ENCODE measurements at regions not wholly inside any gene's neighbourhood (a gene's known extent, or its start where the extent isn't known, plus 50 kb on each side); places are given as distances from the start of the nearest gene placed in this dataset.

DNA sequence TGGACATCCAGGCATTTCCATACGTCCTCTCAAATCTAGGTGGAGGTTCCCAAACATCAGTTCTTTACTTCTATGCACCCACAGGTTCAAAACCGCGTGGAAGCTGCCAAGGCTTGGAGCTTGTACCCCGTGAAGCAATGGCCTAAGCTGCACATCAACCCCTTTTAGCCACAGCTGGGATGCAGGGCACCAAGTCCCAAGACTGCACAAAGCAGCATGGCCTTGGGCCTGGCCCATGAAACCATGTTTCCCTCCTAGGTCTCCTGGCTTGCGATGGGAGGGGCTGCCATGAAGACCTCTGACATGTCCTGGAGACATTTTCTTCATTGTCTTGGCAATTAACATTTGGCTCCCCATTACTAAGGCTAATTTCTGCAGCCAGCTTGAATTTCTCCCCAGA, 88.9 kb upstream of the CBLN4 start:
- peaks cover 0 to 15% (median 0%) of the 10 kb centered on the region in 4 donors for H3K9me3 ChIP-seq
- DNase-seq (ENCODE audit: low spot score in 2 of 2): no peak
- H3K4me3 ChIP-seq: no peak overlapping the region
- no peaks in the 10 kb centered on the region for H3K27me3 ChIP-seq
- TF ChIP-seq EP300 (IDR thresholded peaks at IDR 0.05) (no peak), POLR2A (IDR thresholded peaks at IDR 0.05) (no peak)
- TF ChIP-seq, protein P1, sequence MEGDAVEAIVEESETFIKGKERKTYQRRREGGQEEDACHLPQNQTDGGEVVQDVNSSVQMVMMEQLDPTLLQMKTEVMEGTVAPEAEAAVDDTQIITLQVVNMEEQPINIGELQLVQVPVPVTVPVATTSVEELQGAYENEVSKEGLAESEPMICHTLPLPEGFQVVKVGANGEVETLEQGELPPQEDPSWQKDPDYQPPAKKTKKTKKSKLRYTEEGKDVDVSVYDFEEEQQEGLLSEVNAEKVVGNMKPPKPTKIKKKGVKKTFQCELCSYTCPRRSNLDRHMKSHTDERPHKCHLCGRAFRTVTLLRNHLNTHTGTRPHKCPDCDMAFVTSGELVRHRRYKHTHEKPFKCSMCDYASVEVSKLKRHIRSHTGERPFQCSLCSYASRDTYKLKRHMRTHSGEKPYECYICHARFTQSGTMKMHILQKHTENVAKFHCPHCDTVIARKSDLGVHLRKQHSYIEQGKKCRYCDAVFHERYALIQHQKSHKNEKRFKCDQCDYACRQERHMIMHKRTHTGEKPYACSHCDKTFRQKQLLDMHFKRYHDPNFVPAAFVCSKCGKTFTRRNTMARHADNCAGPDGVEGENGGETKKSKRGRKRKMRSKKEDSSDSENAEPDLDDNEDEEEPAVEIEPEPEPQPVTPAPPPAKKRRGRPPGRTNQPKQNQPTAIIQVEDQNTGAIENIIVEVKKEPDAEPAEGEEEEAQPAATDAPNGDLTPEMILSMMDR (IDR thresholded peaks at IDR 0.05): no peak
- WGBS, 2 donors: 71 to 81% methylated on average over 5 of the region's 5 CpGs
- no peak overlapping the region for H3K27ac ChIP-seq
- H3K4me1 ChIP-seq: peaks cover 0 to 2% (median 0%) of the 10 kb centered on the region in 4 donors
- no peaks in the 10 kb centered on the region for H3K36me3 ChIP-seq

DNA sequence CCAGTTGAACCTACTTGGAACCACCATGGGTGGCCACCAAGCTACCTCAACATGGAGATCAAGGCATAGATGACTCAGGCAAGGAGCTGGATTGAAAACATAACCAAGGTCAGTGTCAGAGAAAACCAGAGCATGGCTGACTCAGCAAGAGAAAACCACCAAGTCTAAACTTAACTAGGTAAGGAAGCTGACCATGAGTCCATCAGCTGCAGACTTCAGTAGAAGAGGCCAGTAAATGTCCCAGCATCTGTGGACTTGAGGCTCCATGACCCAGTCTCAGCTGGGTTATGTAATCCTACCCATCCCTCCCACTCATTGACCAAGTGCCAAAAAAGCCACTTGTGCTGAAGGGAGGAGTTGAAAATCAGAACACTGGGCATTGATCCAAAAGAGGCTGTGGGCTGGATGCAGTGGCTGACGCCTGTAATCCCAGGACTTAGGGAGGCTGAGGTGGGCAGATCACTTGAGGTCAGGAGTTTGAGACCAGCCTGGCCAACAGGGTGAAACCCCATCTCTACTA, 93.7 kb upstream of the CBLN4 start:
- WGBS, 2 donors: 9 to 21% methylated on average over 1 of the region's 1 CpG
- Histone ChIP-seq H3K27me3 (no peaks in the 10 kb centered on the region), H3K36me3 (no peaks in the 10 kb centered on the region), H3K4me1 (peaks cover 0 to 2% (median 0%) of the 10 kb centered on the region in 4 donors), H3K27ac (no peak overlapping the region), H3K4me3 (no peak overlapping the region), H3K9me3 (peaks cover 0 to 17% (median 0%) of the 10 kb centered on the region in 4 donors)
- no peak for DNase-seq (ENCODE audit: low spot score in 2 of 2)
- TF ChIP-seq, protein P1 (IDR thresholded peaks at IDR 0.05): no peak
- TF ChIP-seq EP300 (IDR thresholded peaks at IDR 0.05): no peak
- no peak for TF ChIP-seq POLR2A (IDR thresholded peaks at IDR 0.05)

DNA sequence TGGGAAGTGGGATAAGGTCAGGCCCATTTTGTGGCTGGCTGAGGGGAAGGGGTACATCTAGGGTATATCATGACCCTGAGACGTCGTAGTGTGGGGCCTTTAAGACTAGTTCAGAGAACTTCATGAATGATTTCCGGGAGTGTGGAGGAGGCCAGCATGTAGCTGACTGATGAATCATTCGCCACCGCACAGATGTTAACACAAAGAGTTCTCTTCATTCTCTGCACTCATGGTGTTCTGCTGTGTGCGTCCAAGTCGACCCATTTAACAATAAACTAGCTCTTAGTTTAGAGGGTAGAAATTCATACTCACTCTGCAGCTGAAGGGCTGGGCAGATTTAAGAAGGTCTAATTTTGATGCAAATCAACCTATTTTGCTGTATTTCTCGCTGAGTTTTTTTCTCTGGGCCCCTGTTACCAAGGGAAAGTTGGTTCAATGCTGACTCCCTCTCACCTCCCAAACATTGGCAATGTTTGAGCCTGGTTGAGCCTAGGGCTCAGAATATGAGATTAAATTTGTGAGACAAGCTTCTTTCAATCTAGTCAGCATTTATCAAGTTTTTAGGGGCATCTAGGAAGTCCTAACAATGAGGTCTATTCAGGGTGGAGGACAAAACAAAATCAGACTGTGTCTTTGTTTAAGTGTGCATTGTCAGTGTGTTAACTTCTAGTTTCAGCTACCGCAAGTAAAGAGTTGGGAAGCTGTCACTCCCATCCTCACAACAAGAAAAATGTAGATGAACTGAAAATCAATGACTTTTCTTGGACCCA, 106.8 kb upstream of the CBLN4 start:
- Histone ChIP-seq H3K4me3 (no peak overlapping the region), H3K9me3 (no peaks in the 10 kb centered on the region), H3K4me1 (peaks cover 0 to 10% (median 0%) of the 10 kb centered on the region in 4 donors), H3K27me3 (no peaks in the 10 kb centered on the region), H3K27ac (peak overlapping the region in 3 of 4 donors; percentile 8 to 83 (median 77)), H3K36me3 (no peaks in the 10 kb centered on the region)
- WGBS, 2 donors: 47 to 52% methylated on average over 9 of the region's 9 CpGs
- TF ChIP-seq, protein P1 (IDR thresholded peaks at IDR 0.05): no peak
- peak in 1 of 2 donors; percentile 44 for TF ChIP-seq EP300 (IDR thresholded peaks at IDR 0.05)
- no peak for DNase-seq (ENCODE audit: low spot score in 2 of 2)

DNA sequence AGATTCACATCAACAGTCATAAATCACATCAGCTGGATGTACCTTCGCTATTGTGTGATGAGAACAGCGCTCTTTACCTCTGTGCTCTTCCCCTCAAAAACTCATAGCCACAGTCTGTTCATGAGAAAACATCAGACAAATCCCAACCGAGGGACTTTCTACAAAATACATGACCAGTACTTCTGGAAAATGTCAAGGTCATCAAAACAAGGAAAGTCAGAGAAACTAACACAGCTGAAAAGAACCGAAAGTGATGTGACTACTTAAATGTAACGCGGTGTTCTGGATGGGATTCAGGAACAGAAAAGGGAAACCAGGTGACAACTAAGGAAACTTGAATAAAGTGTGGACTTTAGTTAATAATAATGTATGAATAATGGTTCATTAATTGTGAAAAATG, 112.0 kb upstream of the CBLN4 start:
- no peak for DNase-seq (ENCODE audit: low spot score in 2 of 2)
- Histone ChIP-seq H3K27me3 (no peaks in the 10 kb centered on the region), H3K27ac (no peak overlapping the region), H3K4me1 (peaks cover 0 to 10% (median 0%) of the 10 kb centered on the region in 4 donors), H3K4me3 (no peak overlapping the region), H3K36me3 (no peaks in the 10 kb centered on the region), H3K9me3 (no peaks in the 10 kb centered on the region)
- WGBS, 2 donors: 54 to 59% methylated on average over 6 of the region's 6 CpGs
- TF ChIP-seq EP300 (IDR thresholded peaks at IDR 0.05) (no peak), POLR2A (IDR thresholded peaks at IDR 0.05) (no peak)
- TF ChIP-seq, protein P1 (IDR thresholded peaks at IDR 0.05): no peak

DNA sequence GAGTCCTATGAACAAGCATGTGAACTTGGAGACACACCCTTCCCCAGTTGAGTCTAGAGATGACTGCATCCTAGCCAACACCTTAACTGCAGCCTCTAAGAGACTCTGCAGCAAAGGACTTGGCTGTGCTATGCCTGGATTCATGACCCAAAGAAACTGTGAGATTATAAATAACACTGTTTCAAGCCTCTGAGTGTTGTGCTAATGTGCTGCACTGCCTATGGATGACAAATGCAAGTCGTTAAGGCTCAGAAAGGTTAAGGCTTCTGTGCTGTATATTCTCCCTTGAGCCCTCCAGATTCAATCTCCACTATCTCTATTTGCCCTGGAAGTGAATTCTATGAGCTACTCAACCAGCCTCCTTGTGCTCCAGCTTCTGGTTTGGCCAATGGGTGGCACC, 116.5 kb upstream of the CBLN4 start:
- no peaks in the 10 kb centered on the region for H3K27me3 ChIP-seq
- WGBS, 2 donors: 56 to 77% methylated on average over 1 of the region's 1 CpG
- no peaks in the 10 kb centered on the region for H3K9me3 ChIP-seq
- TF ChIP-seq POLR2A (IDR thresholded peaks at IDR 0.05) (no peak), EP300 (IDR thresholded peaks at IDR 0.05) (no peak)
- TF ChIP-seq, protein P1 (IDR thresholded peaks at IDR 0.05): no peak
- no peak overlapping the region for H3K4me3 ChIP-seq
- no peak for DNase-seq (ENCODE audit: low spot score in 2 of 2)
- no peak overlapping the region for H3K27ac ChIP-seq
- no peaks in the 10 kb centered on the region for H3K4me1 ChIP-seq
- H3K36me3 ChIP-seq: no peaks in the 10 kb centered on the region
